ENCODE measurements at regions not wholly inside any gene's neighbourhood (a gene's known extent, or its start where the extent isn't known, plus 50 kb on each side); places are given as distances from the start of the nearest gene placed in this dataset.

- DNase-seq (ENCODE audit: low read depth in 2 of 2) = no peak
These were observed 242.2 kb downstream of the B3GLCT start for GRCh38 chr13:31441800-31442510.

GRCh38 chr13:31442571-31442970 lies 242.8 kb downstream of the B3GLCT start:
- no peak for DNase-seq (ENCODE audit: low read depth in 2 of 2)

GRCh38 chr13:31444266-31444856 lies 244.6 kb downstream of the B3GLCT start:
- DNase-seq (ENCODE audit: low read depth in 2 of 2) = no peak

- no peak for DNase-seq (ENCODE audit: low read depth in 2 of 2)
These were observed 252.8 kb downstream of the B3GLCT start for GRCh38 chr13:31452525-31452924.

- no peak for DNase-seq (ENCODE audit: low read depth in 2 of 2)
These were observed 255.8 kb downstream of the B3GLCT start for GRCh38 chr13:31455581-31455980.

- DNase-seq (ENCODE audit: low read depth in 2 of 2) = no peak
These were observed 256.3 kb downstream of the B3GLCT start for GRCh38 chr13:31456056-31456455.

- no peak for DNase-seq (ENCODE audit: low read depth in 2 of 2)
These were observed 260.3 kb downstream of the B3GLCT start for GRCh38 chr13:31460061-31460460.

GRCh38 chr13:31461923-31462322 lies 262.1 kb downstream of the B3GLCT start:
- no peak for DNase-seq (ENCODE audit: low read depth in 2 of 2)

GRCh38 chr13:31462766-31463165 lies 263.0 kb downstream of the B3GLCT start:
- DNase-seq (ENCODE audit: low read depth in 2 of 2) = no peak

GRCh38 chr13:31468114-31468902 lies 268.5 kb downstream of the B3GLCT start:
- no peak for DNase-seq (ENCODE audit: low read depth in 2 of 2)

GRCh38 chr13:31469377-31469776 lies 269.6 kb downstream of the B3GLCT start:
- DNase-seq (ENCODE audit: low read depth in 2 of 2) = no peak

- no peak for DNase-seq (ENCODE audit: low read depth in 2 of 2)
These were observed 263.1 kb upstream of the RXFP2 start for GRCh38 chr13:31476266-31476665.

GRCh38 chr13:31476753-31477152 lies 262.6 kb upstream of the RXFP2 start:
- no peak for DNase-seq (ENCODE audit: low read depth in 2 of 2)

- DNase-seq (ENCODE audit: low read depth in 2 of 2) = no peak
These were observed 261.4 kb upstream of the RXFP2 start for GRCh38 chr13:31477961-31478360.

GRCh38 chr13:31485183-31485582 lies 254.1 kb upstream of the RXFP2 start:
- no peak for DNase-seq (ENCODE audit: low read depth in 2 of 2)

- no peak for DNase-seq (ENCODE audit: low read depth in 2 of 2)
These were observed 253.7 kb upstream of the RXFP2 start for GRCh38 chr13:31485651-31486051.

- DNase-seq (ENCODE audit: low read depth in 2 of 2) = no peak
These were observed 244.0 kb upstream of the RXFP2 start for GRCh38 chr13:31495336-31495735.

GRCh38 chr13:31499274-31499673 lies 240.1 kb upstream of the RXFP2 start:
- DNase-seq (ENCODE audit: low read depth in 2 of 2) = no peak

GRCh38 chr13:31503626-31504025 lies 235.7 kb upstream of the RXFP2 start:
- no peak for DNase-seq (ENCODE audit: low read depth in 2 of 2)

- DNase-seq (ENCODE audit: low read depth in 2 of 2) = no peak
These were observed 234.4 kb upstream of the RXFP2 start for GRCh38 chr13:31504918-31505317.

- DNase-seq (ENCODE audit: low read depth in 2 of 2) = no peak
These were observed 227.0 kb upstream of the RXFP2 start for GRCh38 chr13:31512331-31512730.

- DNase-seq (ENCODE audit: low read depth in 2 of 2) = no peak
These were observed 224.4 kb upstream of the RXFP2 start for GRCh38 chr13:31514932-31515331.

GRCh38 chr13:31515427-31515826 lies 223.9 kb upstream of the RXFP2 start:
- no peak for DNase-seq (ENCODE audit: low read depth in 2 of 2)

All from activated CD8-positive, alpha-beta memory T cell treated with anti-CD3 and anti-CD28 coated beads for 4 hours (primary cell).